Adrenal gland (tissue), 9 donors: ENCODE measurements at regions not wholly inside any gene's neighbourhood (a gene's known extent, or its start where the extent isn't known, plus 50 kb on each side); places are given as distances from the start of the nearest gene placed in this dataset.

Source experiments
- DNase-seq, 7 donors: peaks; one replicate each; pipeline ENCODE4 v3.0.0-alpha.2; 2019 to 2020
- H3K27ac ChIP-seq, 5 donors: fragments of 200-600 bp; sonication (generic) in 4 of 5; 1 replicate in 3 of 5; 2 replicates in 2 of 5; pipeline versions ENCODE4 v1.5.1 to v1.8.0; 2016 to 2020; ENCODE audit warnings: mild to moderate bottlenecking in 1 of 5
- H3K27me3 ChIP-seq: fragments of 200-600 bp; 2 replicates; pipeline ENCODE4 v1.8.0; 2021
- H3K36me3 ChIP-seq, 2 donors: fragments of 200-600 bp; replicated peaks in 1 of 2; 1 replicate in 1 of 2; 2 replicates in 1 of 2; pipeline versions ENCODE4 v1.5.1 to v1.8.0; 2018 to 2022
- H3K4me1 ChIP-seq, 2 donors: fragments of 200-600 bp; replicated peaks in 1 of 2; 1 replicate in 1 of 2; 2 replicates in 1 of 2; pipeline versions ENCODE4 v1.5.1 to v1.8.0; 2018 to 2021
- H3K4me3 ChIP-seq, 4 donors: fragments of 200-600 bp; sonication (generic) in 3 of 4; one replicate each; pipeline ENCODE4 v1.5.1; 2016 to 2018
- H3K9me3 ChIP-seq, 3 donors: fragments of 200-600 bp; sonication (generic) in 1 of 3; replicated peaks in 1 of 3; 1 replicate in 2 of 3; 2 replicates in 1 of 3; pipeline versions ENCODE4 v1.5.1 to v1.8.0; 2016 to 2021
- POLR2A ChIP-seq, 2 donors: fragments of 450-650 bp; IDR thresholded peaks; one replicate each; pipeline ENCODE4 v1.6.1; 2017; ENCODE audit warnings: antibody characterized with exemption in 2 of 2, mild to moderate bottlenecking in 2 of 2, moderate library complexity in 1 of 2
- WGBS, 4 donors: extraction: QIAGEN DNeasy Blood & Tissue Kit in 2 of 4; methylation state at CpG; one replicate each; pipeline versions ENCODE4 v1.1.5 to v1.1.7; 2013 to 2017; 5-methylcytosine and 5-hydroxymethylcytosine counted together
- intact Hi-C, 2 donors: fragments of 100-400 bp; cut with DNase I; formaldehyde crosslinking; loops; one replicate each; pipeline versions ENCODE4 v1.14.1 to v1.15.0; 2022 to 2023
- TF ChIP-seq, protein P1 (sequence below), 6 experiments: fragments of 450-650 bp in 4 of 6; fragments of 200-600 bp in 2 of 6; sonication (generic) in 1 of 6; IDR thresholded peaks; 1 replicate in 5 of 6; 2 replicates in 1 of 6; pipeline versions ENCODE4 v1.5.1 to v1.8.0; 2016 to 2021; ENCODE audit warnings: antibody characterized with exemption in 6 of 6, mild to moderate bottlenecking in 2 of 6, moderate library complexity in 1 of 6
- donor health status: healthy with polysubstance abuse.
- donor health status: Bipolar disorder and iron deficiency.
- donor health status: DM: yes; HTN: yes; CAD: no.
- donor health status: DM: no; HTN: no; CAD: no.
- donor health status: DM: no; HTN: no; CAD: no.

GRCh38 chrX:39018541-39018940 is 217.3 kb downstream of the MID1IP1 start:
- intact Hi-C loops = no loop called here
- no peak for TF ChIP-seq POLR2A (IDR thresholded peaks at IDR 0.05)
- TF ChIP-seq, protein P1, sequence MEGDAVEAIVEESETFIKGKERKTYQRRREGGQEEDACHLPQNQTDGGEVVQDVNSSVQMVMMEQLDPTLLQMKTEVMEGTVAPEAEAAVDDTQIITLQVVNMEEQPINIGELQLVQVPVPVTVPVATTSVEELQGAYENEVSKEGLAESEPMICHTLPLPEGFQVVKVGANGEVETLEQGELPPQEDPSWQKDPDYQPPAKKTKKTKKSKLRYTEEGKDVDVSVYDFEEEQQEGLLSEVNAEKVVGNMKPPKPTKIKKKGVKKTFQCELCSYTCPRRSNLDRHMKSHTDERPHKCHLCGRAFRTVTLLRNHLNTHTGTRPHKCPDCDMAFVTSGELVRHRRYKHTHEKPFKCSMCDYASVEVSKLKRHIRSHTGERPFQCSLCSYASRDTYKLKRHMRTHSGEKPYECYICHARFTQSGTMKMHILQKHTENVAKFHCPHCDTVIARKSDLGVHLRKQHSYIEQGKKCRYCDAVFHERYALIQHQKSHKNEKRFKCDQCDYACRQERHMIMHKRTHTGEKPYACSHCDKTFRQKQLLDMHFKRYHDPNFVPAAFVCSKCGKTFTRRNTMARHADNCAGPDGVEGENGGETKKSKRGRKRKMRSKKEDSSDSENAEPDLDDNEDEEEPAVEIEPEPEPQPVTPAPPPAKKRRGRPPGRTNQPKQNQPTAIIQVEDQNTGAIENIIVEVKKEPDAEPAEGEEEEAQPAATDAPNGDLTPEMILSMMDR (IDR thresholded peaks at IDR 0.05) = no peak
- Histone ChIP-seq H3K4me1 (no peaks in the 10 kb centered on the region), H3K36me3 (no peaks in the 10 kb centered on the region), H3K4me3 (no peak overlapping the region), H3K27me3 (peaks cover 6% of the 10 kb centered on the region), H3K9me3 (no peaks in the 10 kb centered on the region), H3K27ac (no peak overlapping the region)
- WGBS, 4 donors = 64 to 94% (median 72%) methylated on average over 3 of the region's 3 CpGs
- DNase-seq = no peak

DNA sequence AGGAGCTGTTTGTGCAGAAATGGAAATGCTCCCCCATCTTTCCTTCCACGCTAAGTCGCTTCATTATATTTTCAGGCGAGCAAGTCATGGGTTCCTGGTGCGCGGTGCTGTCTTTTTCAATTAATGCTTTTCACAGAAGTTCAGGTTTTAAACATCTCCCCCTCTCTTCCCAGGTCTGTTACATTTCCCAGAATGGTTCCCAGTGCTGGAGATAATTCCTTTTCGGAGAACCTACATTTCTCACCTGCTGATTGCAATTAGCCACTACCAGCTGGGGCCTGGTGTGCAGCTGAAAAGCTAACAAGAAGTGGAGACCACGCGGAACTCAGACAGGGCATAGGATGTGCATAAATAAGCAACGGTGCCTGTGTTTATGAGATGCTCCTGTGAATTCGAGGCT is 217.8 kb downstream of the MID1IP1 start:
- intact Hi-C loops = no loop called here
- H3K4me1 ChIP-seq = no peaks in the 10 kb centered on the region
- no peaks in the 10 kb centered on the region for H3K9me3 ChIP-seq
- no peaks in the 10 kb centered on the region for H3K36me3 ChIP-seq
- 77 to 94% (median 84%) methylated on average over 10 of the region's 10 CpGs for WGBS, 4 donors
- DNase-seq = no peak
- peaks cover 9% of the 10 kb centered on the region for H3K27me3 ChIP-seq
- no peak overlapping the region for H3K4me3 ChIP-seq
- H3K27ac ChIP-seq = no peak overlapping the region
- no peak for TF ChIP-seq POLR2A (IDR thresholded peaks at IDR 0.05)
- TF ChIP-seq, protein P1 (IDR thresholded peaks at IDR 0.05) = no peak

- 74 to 91% (median 85%) methylated on average over 5 to 6 of the region's 6 CpGs for WGBS, 4 donors
- Histone ChIP-seq H3K27me3 (peaks cover 9% of the 10 kb centered on the region), H3K4me1 (no peaks in the 10 kb centered on the region), H3K9me3 (no peaks in the 10 kb centered on the region), H3K36me3 (no peaks in the 10 kb centered on the region), H3K4me3 (no peak overlapping the region), H3K27ac (no peak overlapping the region)
- intact Hi-C loops = no loop called here
- no peak for DNase-seq
- no peak for TF ChIP-seq POLR2A (IDR thresholded peaks at IDR 0.05)
- TF ChIP-seq, protein P1 (IDR thresholded peaks at IDR 0.05) = no peak
These were observed 218.9 kb downstream of the MID1IP1 start for GRCh38 chrX:39020051-39020669.

- WGBS, 4 donors = 43 to 55% (median 47%) methylated on average over 2 of the region's 2 CpGs
- no peaks in the 10 kb centered on the region for H3K36me3 ChIP-seq
- DNase-seq = no peak
These were observed 220.8 kb downstream of the MID1IP1 start for GRCh38 chrX:39022106-39022505.

More at GRCh38 chrX:39022106-39022505, 220.8 kb downstream of the MID1IP1 start:
- Histone ChIP-seq H3K27me3 (peaks cover 9% of the 10 kb centered on the region), H3K4me3 (no peak overlapping the region), H3K9me3 (no peaks in the 10 kb centered on the region), H3K4me1 (no peaks in the 10 kb centered on the region), H3K27ac (peak overlapping the region in 1 of 5 donors; percentile 10)
- TF ChIP-seq, protein P1 (IDR thresholded peaks at IDR 0.05) = no peak
- TF ChIP-seq POLR2A (IDR thresholded peaks at IDR 0.05) = no peak
- intact Hi-C loops = no loop called here
